ENCODE measurements at regions not wholly inside any gene's neighbourhood (a gene's known extent, or its start where the extent isn't known, plus 50 kb on each side); places are given as distances from the start of the nearest gene placed in this dataset.

DNA sequence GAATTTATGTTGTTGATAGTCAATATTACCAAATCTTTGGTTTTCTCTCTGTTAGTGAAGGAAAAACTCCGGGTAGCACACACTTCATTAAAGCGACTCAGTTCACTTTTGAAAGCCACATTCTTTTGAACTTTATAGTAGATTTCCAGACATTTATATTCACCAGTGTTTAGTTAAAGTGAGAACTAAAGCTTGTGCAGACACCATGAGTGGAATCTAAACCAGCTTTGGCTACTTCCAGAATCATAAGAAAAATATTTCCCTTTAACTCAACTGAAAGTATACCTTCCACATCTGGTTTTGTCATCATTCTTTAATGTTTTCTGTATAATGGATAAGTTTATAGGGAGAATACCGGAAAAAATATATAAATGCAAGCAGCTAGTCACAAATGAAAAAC lies 92.1 kb upstream of the COL21A1 start:
- H4K91ac ChIP-seq (replicated peaks; ENCODE audit: insufficient read length, low read length): no peak overlapping the region
- H3K18ac ChIP-seq (ENCODE audit: extremely low read depth, low read length): no peak overlapping the region
- no peak overlapping the region for H4K5ac ChIP-seq (ENCODE audit: insufficient read length, low read depth, low read length)
- no peak overlapping the region for H2BK20ac ChIP-seq (ENCODE audit: low read length)
- no peak overlapping the region for H2BK12ac ChIP-seq (ENCODE audit: low read depth, low read length)
- no peak overlapping the region for H4K8ac ChIP-seq (ENCODE audit: extremely low read depth, insufficient read depth, low read length)
- no peaks in the 10 kb centered on the region for H3K36me3 ChIP-seq (ENCODE audit: control insufficient read depth in 2 of 4, insufficient read depth in 4 of 4, low read length in 3 of 4)
- H3K79me1 ChIP-seq (ENCODE audit: low read depth, low read length): no peaks in the 10 kb centered on the region
- no peaks in the 10 kb centered on the region for H3K27me3 ChIP-seq (replicated peaks in 1 of 4; ENCODE audit: control insufficient read depth in 3 of 4, extremely low read depth in 1 of 4, insufficient read depth in 3 of 4, low read length in 3 of 4)
- ChIA-PET POLR2A (ENCODE audit: partially characterized antibody) (no interaction called here), CTCF (ENCODE audit: partially characterized antibody) (interaction anchor here (0.6 kb wide), 1 partner anchor 10 kb away, joined by 3 read pairs; no protein-coding TSS in a partner anchor)
- H3K4ac ChIP-seq (replicated peaks; ENCODE audit: insufficient read length, low read depth, low read length): no peak overlapping the region
- no peak overlapping the region for H3K4me3 ChIP-seq (ENCODE audit: extremely low read depth in 1 of 4, insufficient read depth in 2 of 4, low read depth in 3 of 4, low read length in 4 of 4)
- no peak overlapping the region for H2AK5ac ChIP-seq (ENCODE audit: low read depth, low read length)
- no peak overlapping the region for H3K9ac ChIP-seq (replicated peaks in 1 of 4; ENCODE audit: extremely low read depth in 1 of 4, low read depth in 3 of 4, low read length in 3 of 4)
- H3K4me2 ChIP-seq (ENCODE audit: insufficient read depth in 1 of 2, low read depth in 2 of 2, low read length in 2 of 2): no peak overlapping the region
- no peaks in the 10 kb centered on the region for H3K9me3 ChIP-seq (ENCODE audit: insufficient read depth in 2 of 2, low read depth in 1 of 2, low read length in 1 of 2)
- no peak overlapping the region for H2BK5ac ChIP-seq (ENCODE audit: low read depth, low read length)
- H3K79me2 ChIP-seq (ENCODE audit: control insufficient read depth in 1 of 2, insufficient read depth in 2 of 2, low read length in 2 of 2): no peaks in the 10 kb centered on the region
- H3K23me2 ChIP-seq (ENCODE audit: low read depth, low read length): no peaks in the 10 kb centered on the region
- no peak overlapping the region for H2AFZ ChIP-seq (ENCODE audit: low read length)
- FAIRE-seq (no peak), DNase-seq (ENCODE audit: low read depth in 1 of 2, low spot score in 2 of 2) (no peak)
- H4K20me1 ChIP-seq (replicated peaks in 1 of 2; ENCODE audit: control insufficient read depth in 1 of 2, insufficient read depth in 2 of 2, low read length in 2 of 2): no peaks in the 10 kb centered on the region
- H3K4me1 ChIP-seq (replicated peaks in 1 of 4; ENCODE audit: control insufficient read depth in 3 of 4, insufficient read depth in 4 of 4, low read length in 3 of 4): no peaks in the 10 kb centered on the region
- no peak overlapping the region for H2BK120ac ChIP-seq (replicated peaks; ENCODE audit: low read depth, low read length)
- 66% methylated on average over 3 of the region's 3 CpGs; no CpG with 5 or more reads in 1 of the 2 experiments for WGBS, 2 experiments (ENCODE audit: extremely low coverage in 1 of 2, insufficient coverage in 1 of 2, insufficient read length in 1 of 2, insufficient replicate concordance in 2 of 2, low coverage in 1 of 2, low lambda C conversion rate in 2 of 2, missing lambda C conversion rate in 1 of 2)
- H3K14ac ChIP-seq (ENCODE audit: insufficient read length): no peak overlapping the region
- H3K27ac ChIP-seq (ENCODE audit: low read depth, low read length): no peak overlapping the region
- no peak for TF ChIP-seq NANOG (IDR thresholded peaks at IDR 0.05; ENCODE audit: insufficient read depth, low read depth, low read length, poor library complexity, severe bottlenecking)
- no peak for TF ChIP-seq TAF1 (IDR thresholded peaks at IDR 0.05; ENCODE audit: low read depth, low read length)
- no peak for TF ChIP-seq KDM1A (IDR thresholded peaks at IDR 0.05; ENCODE audit: borderline replicate concordance, low read length)
- H3K56ac ChIP-seq (replicated peaks; ENCODE audit: insufficient read length, low read depth, low read length): no peak overlapping the region
- no peak overlapping the region for H3K23ac ChIP-seq (ENCODE audit: insufficient read length)
- H2BK15ac ChIP-seq (ENCODE audit: low read length): no peak overlapping the region
